HepG2 (cell line): ENCODE measurements at regions not wholly inside any gene's neighbourhood (a gene's known extent, or its start where the extent isn't known, plus 50 kb on each side); places are given as distances from the start of the nearest gene placed in this dataset.

Experiments
- ELF4 ChIP-seq: sonication (generic); formaldehyde crosslinking; IDR thresholded peaks from 2 replicates; pipeline ENCODE4 v1.5.0; 2020; ENCODE audit warnings: missing genetic modification reagents, mild to moderate bottlenecking, moderate library complexity, borderline replicate concordance
- ZFP41 ChIP-seq: sonication (generic); formaldehyde crosslinking; IDR thresholded peaks from 2 replicates; pipeline ENCODE4 v1.4.0; 2020; ENCODE audit warnings: mild to moderate bottlenecking, missing genetic modification reagents, borderline replicate concordance
- ZFX ChIP-seq: sonication (generic); formaldehyde crosslinking; IDR thresholded peaks from 2 replicates; pipeline ENCODE4 v1.4.0; 2020; ENCODE audit warnings: mild to moderate bottlenecking, low read depth, missing genetic modification reagents, moderate library complexity
- ZNF160 ChIP-seq: sonication (generic); formaldehyde crosslinking; IDR thresholded peaks from 2 replicates; pipeline ENCODE4 v1.8.0; 2022; ENCODE audit warnings: mild to moderate bottlenecking, inconsistent platforms, missing genetic modification reagents
- ZNF768 ChIP-seq: sonication (generic); formaldehyde crosslinking; IDR thresholded peaks from 2 replicates; pipeline ENCODE4 v1.4.0; 2020; ENCODE audit warnings: missing genetic modification reagents

GRCh38 chr5:63097286-63097685 lies 518.7 kb downstream of the LRRC70 start:
- TF ChIP-seq ZNF768 (CRISPR knock-in tag) = no peak
- TF ChIP-seq ZFX (CRISPR knock-in tag) = no peak
- no peak for TF ChIP-seq ELF4
- no peak for TF ChIP-seq ZFP41 (CRISPR knock-in tag)
- TF ChIP-seq ZNF160 (CRISPR knock-in tag) = no peak
